GM18520 (cell line): ENCODE measurements at regions not wholly inside any gene's neighbourhood (a gene's known extent, or its start where the extent isn't known, plus 50 kb on each side); places are given as distances from the start of the nearest gene placed in this dataset.

Experiments used
- ATAC-seq: cut with Tn5 transposase; IDR thresholded peaks from one replicate; pipeline ENCODE4 v1.9.1; 2021; ENCODE audit not compliant: unreplicated experiment

GRCh38 chr2:13066676-13067075 is 349.9 kb downstream of the TRIB2 start:
- no peak for ATAC-seq

DNA sequence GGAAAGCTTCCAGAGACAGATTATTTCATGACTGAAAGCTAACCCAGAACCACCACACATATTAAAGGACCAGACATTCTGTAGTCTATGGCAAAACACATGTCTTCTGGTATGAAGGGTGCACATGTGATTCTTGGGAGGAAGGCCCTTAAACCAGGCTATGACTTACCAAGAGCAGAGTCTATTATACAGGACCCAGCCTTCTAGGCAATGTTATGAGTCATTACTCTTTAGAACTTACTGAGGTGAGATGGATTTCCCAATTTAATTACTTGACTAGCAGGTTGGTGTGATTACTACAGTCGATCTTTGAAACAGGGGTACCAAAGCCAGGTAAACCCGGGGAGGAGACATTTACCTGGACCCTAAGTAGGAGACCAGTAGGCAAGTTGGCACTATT is 350.8 kb downstream of the TRIB2 start:
- no peak for ATAC-seq

GRCh38 chr2:13089971-13090370 is 373.2 kb downstream of the TRIB2 start:
- ATAC-seq, result no peak

DNA sequence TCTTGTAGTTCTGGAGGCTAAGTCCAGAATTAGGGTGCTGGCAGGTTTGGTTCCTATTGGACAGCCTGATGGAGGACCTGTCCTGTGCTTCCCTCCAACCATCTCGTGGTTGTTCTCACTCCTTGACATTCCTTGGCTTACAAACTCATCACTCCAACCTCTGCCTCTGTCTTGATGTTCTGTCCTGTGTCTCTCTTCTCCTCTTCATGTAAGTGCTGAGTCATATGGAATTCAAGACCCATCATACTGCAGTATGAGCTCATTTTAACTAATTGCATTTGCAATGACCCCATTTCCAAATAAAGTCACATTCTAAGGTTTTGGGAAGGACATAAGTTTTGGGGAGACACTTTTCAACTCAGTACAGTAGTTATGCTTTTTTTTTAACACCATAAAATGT is 374.7 kb downstream of the TRIB2 start:
- ATAC-seq, result no peak

- ATAC-seq, result no peak
Measured at GRCh38 chr2:13091861-13092378, 375.2 kb downstream of the TRIB2 start.

DNA sequence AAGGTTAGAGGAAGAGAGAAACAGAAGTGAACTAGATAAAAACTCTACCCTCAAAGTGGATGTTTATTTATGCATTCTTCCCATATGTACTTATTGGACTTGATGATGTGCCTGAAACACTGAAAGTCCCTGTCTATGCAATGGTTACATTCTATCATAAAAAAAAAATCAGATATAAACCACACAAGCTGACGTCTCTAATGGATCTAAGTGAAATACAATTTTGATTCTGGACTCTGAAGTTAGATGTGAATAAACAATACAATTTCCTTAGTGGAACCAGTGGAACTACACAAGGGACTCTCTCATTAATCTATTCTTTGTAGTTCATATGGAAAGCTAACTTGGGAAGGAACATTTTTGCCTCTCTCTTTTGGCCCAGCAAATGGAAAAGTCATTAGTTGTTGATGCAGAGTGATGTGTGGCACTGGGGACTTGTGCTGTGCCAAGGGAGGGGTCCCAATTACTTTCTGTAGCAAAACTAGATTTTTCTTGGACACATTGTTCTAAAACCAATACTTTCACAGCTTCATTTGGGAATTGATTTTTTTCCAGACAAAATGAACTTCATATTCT is 376.8 kb downstream of the TRIB2 start:
- no peak for ATAC-seq

DNA sequence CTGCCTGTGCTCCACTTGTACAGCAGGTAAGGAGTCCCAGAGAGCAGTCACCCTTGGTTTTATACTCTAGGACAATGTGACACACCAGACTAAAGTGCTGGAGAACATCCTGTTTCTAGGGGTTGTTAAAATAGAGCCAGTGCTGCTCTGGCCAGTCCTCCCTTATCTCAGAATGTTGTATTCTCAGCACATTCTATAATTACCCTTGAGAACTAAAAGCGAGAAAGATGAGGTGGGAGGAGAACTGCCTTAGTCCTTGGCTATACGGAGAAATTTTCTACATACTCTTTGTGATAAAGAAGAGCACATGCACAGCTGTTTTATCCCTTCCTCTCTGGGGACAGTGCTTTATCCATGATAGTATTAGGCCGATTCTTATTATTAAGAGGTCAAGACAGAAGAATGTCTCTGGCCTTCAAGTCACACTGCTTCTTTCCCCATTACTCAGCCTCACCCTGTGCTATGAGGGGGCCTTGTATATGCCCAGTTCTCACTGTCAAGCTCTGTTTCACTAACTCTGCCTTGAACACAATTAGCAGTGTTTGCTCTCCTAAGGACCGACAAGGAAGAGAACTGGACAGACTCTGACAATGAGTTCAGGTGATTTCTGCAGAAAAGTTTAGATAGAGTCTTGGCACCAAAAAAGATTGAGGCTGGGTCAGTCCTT is 385.8 kb downstream of the TRIB2 start:
- no peak for ATAC-seq

DNA sequence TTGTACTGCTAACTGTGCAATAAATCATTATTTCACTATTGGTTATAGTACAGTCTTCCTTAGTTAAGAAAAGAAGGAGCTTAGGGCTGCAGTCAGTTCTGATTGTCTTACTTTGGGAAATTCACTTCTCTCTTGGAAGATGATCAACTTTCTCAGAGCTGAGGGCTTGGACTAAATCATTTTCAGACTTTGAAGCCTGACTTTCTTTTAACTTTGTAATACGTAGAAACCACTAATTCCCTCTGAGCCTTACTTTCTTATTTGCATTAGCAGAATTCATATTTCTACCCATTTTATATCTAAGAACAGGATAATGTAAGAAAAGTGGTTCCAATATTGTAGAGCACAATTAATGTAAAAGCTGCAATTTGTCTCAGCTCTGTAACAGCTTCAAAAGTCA is 386.4 kb downstream of the TRIB2 start:
- no peak for ATAC-seq

GRCh38 chr2:13103778-13104493 is 387.2 kb downstream of the TRIB2 start:
- ATAC-seq, result no peak

DNA sequence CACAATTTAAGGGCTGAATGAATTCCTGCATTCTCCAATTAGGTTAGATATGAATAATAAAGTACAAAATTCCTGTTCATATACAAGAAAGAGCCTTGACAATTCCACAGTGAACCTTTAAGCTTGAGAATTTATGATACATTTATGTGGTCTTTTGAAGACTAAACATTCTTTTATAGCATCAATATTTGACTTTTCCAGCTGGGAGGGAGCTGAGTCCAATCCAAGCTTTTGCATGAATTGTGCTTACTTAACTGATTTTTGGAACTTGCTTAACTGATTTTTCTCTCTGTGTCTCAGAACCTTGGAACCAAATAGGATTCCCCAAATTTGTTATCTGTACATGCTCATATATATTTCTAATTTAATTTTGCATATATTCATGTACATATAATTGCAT is 388.0 kb downstream of the TRIB2 start:
- no peak for ATAC-seq

- ATAC-seq, result no peak
Measured at GRCh38 chr2:13106302-13106701, 389.6 kb downstream of the TRIB2 start.

DNA sequence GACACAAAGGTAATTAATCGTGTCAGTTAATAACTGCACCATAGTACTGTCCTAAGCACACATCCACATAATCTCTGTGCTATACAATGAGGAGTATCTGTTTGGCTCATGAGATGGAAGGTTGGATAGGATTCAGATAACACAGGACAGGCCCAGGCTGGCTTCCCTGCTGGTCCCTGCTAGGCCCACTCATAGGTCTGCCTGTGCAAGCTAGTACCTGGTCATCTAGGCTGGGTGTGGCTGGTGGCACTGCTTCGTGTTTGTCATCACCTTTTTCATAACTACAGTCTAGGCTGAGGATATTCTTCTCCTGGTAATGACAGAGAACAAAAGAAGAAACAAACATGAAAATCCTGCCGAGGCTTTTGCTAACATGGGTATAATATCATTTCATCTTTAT is 392.8 kb downstream of the TRIB2 start:
- no peak for ATAC-seq

DNA sequence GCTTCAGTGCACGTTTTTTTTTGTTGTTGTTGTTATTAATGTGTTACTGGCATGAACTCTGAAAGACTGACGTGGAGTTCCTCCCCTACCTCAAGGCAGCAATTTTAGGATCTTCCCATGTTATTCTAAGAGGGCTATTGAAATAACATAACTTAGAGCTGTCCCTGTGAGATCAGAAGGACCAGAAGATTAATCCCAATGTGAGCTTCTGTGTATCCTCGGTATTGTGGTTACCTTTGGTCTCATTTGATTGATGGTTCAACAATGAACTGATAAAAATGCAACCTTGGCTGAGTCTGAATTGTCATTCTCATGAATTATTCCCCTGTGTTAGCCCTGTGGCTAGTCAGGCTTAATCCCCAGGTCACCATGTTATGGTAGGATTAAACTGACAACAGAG is 394.1 kb downstream of the TRIB2 start:
- ATAC-seq, result no peak

GRCh38 chr2:13113002-13113401 is 396.3 kb downstream of the TRIB2 start:
- ATAC-seq, result no peak

DNA sequence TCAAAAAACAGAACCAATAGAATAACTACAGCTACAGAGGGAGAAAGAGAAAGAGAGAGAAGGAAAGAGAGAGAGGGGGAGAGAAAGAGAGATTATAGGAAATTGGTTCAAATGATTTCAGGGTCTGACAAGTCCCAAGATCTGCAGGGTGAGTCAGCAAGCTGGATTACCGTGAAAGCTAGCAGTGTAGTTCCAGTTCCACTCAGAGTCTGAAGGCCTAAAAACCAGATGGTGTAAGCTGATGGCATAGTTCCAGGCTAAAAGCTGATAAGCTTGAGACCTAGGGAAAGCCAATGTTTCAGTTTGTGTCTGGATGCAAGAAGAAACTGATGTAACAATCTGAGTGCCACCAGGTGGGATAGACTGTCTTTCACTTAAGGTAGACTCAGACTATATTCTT is 397.7 kb downstream of the TRIB2 start:
- ATAC-seq, result no peak

DNA sequence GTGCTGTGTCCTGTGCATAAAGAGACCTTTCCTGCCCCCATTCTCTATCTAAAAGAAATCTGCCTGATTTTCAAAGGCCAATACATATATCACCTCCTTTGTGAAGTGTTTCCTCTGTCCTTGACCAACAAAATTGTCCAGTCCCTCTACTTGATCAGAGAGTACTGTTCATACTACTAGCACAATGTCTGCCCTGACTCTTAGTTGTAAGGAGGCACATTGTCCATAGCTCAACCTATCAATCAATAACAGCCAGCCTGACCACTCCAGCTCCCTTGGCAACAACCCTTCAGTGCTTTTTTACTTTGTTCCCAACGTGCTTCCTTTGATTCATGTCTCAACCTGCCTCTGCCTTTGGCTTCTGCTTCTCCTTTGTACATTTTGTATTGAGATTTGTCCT is 398.9 kb downstream of the TRIB2 start:
- no peak for ATAC-seq

- no peak for ATAC-seq
Measured at GRCh38 chr2:13121096-13121495, 404.4 kb downstream of the TRIB2 start.

GRCh38 chr2:13128139-13128538 is 411.4 kb downstream of the TRIB2 start:
- ATAC-seq, result no peak

DNA sequence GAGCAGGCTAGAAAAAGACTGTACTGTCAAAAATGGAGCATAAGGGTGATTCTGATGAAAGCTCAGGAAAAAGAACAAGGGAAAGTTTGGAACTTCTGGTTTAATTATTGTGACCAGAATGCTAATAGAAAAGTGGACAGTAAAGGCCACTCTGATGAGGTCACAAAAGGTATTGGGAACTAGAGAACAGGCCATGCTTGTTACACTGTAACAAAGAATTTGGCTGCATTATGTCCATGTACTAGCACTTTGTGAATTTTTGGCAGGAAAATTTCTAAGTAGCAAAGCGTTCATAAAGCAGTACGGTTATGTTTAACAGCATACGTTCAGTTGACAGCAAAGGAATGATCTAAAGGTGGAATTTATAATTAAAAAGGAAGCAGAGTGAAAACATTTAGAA is 418.6 kb downstream of the TRIB2 start:
- no peak for ATAC-seq

GRCh38 chr2:13135856-13136255 is 419.1 kb downstream of the TRIB2 start:
- no peak for ATAC-seq

- no peak for ATAC-seq
Measured at GRCh38 chr2:13137679-13138078, 420.9 kb downstream of the TRIB2 start.

DNA sequence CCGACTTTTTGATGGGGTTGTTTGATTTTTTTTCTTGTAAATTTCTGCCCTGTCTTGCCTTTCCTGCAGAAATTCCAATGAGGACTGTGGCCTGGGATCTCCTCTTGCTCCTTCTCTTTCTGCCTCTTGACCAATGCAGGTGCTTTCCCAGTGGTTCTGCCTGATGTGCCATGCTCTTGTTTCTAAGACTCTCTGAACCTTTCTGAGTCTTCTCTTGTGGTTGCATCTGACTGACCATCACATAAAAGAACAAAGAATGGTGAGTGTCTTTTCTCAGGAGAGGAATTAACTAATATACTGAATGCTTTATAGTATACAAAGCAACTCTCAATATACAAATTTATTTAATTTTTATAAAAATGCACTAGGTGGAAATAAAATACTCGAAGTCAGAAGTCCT is 424.6 kb downstream of the TRIB2 start:
- ATAC-seq, result no peak
